ENCODE measurements at regions not wholly inside any gene's neighbourhood (a gene's known extent, or its start where the extent isn't known, plus 50 kb on each side); places are given as distances from the start of the nearest gene placed in this dataset.
"Not testable (repeated sequence)": the region's sequence is repeated elsewhere in the genome, so short reads cannot be mapped to it uniquely, and the experiment has no call there.

GRCh38 chrY:20998016-20998415, 242.1 kb downstream of the RPS4Y2 start:
- H3K27ac Mint-ChIP-seq, result peak overlapping the region; percentile 71
- no peak overlapping the region for H3K4me3 Mint-ChIP-seq
- peaks cover 45% of the 10 kb centered on the region for H3K4me1 Mint-ChIP-seq (ENCODE audit: low read depth)
- intact Hi-C loops (cut with micrococcal nuclease), result loop anchor here (1.0 to 5.0 kb wide), 7 partner anchors 36 to 423 kb away; partner anchors contain the start of gene EIF1AY
- peak; percentile 9 for DNase-seq (ENCODE audit: low spot score)
- peaks cover 1% of the 10 kb centered on the region for H3K27me3 Mint-ChIP-seq (ENCODE audit: insufficient read depth)
- no peaks in the 10 kb centered on the region for H3K9me3 Mint-ChIP-seq
- peaks cover 1% of the 10 kb centered on the region for H3K36me3 Mint-ChIP-seq (ENCODE audit: low read depth)

DNA sequence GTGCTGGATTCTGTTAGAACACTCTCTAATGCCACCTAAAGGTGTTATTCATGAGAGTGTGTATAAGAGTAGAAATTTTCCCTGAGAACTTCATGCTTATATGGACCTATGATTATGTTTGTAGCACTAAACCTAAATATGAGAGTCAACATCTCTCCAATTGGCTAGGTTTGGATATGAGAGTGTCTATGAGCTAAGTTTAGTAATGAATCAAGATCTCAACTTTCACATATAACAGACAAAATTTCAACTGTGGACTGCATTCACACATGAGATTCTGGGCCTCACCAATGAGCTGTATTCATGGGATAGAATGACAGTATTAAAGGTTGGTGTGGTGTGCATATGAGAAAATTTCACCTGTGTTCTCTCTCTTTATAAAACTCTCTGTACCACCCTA, 242.6 kb downstream of the RPS4Y2 start:
- H3K4me3 Mint-ChIP-seq, result no peak overlapping the region
- no peak for DNase-seq (ENCODE audit: low spot score)
- H3K27ac Mint-ChIP-seq, result no peak overlapping the region
- H3K9me3 Mint-ChIP-seq, result no peaks in the 10 kb centered on the region
- peaks cover 1% of the 10 kb centered on the region for H3K27me3 Mint-ChIP-seq (ENCODE audit: insufficient read depth)
- peaks cover 1% of the 10 kb centered on the region for H3K36me3 Mint-ChIP-seq (ENCODE audit: low read depth)
- intact Hi-C loops (cut with micrococcal nuclease), result loop anchor here (1.0 to 5.0 kb wide), 7 partner anchors 36 to 424 kb away; partner anchors contain the start of gene EIF1AY
- peaks cover 49% of the 10 kb centered on the region for H3K4me1 Mint-ChIP-seq (ENCODE audit: low read depth)

GRCh38 chrY:21001102-21001501, 245.2 kb downstream of the RPS4Y2 start:
- DNase-seq (ENCODE audit: low spot score), result no peak
- intact Hi-C loops (cut with micrococcal nuclease), result loop anchor here (1.0 kb wide), 1 partner anchor 256 kb away; no protein-coding TSS in a partner anchor
- Mint-ChIP-seq H3K4me3 (no peak overlapping the region), H3K9me3 (no peaks in the 10 kb centered on the region), H3K27me3 (ENCODE audit: insufficient read depth) (peaks cover 1% of the 10 kb centered on the region), H3K36me3 (ENCODE audit: low read depth) (peaks cover 3% of the 10 kb centered on the region), H3K4me1 (ENCODE audit: low read depth) (peaks cover 56% of the 10 kb centered on the region), H3K27ac (no peak overlapping the region)

DNA sequence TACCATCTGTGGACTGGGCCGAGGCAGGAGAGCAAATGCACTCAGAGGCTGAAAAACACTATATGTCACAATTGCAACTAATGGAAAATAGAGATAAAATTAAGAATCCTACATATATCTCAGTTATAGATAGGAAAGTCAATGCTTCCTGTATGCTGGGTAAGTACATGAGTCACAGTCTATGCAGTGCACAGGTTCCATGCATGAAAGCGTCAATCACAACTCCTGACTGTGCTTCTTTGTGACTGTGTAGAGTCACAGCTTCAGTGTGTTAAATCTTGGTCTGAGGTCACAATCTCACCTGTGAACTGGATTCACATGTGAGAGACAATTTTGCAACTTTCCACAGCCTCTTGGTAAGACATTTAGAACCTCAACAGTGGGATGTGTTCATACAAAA, 247.2 kb downstream of the RPS4Y2 start:
- intact Hi-C loops (cut with micrococcal nuclease), result no loop called here
- H3K4me1 Mint-ChIP-seq (ENCODE audit: low read depth), result peaks cover 48% of the 10 kb centered on the region
- no peak for DNase-seq (ENCODE audit: low spot score)
- no peaks in the 10 kb centered on the region for H3K9me3 Mint-ChIP-seq
- peaks cover 5% of the 10 kb centered on the region for H3K36me3 Mint-ChIP-seq (ENCODE audit: low read depth)
- no peak overlapping the region for H3K4me3 Mint-ChIP-seq
- H3K27me3 Mint-ChIP-seq (ENCODE audit: insufficient read depth), result peaks cover 1% of the 10 kb centered on the region
- H3K27ac Mint-ChIP-seq, result no peak overlapping the region

- intact Hi-C loops (cut with micrococcal nuclease), result no loop called here
- H3K27ac Mint-ChIP-seq, result no peak overlapping the region
- DNase-seq (ENCODE audit: low spot score), result no peak
- no peaks in the 10 kb centered on the region for H3K9me3 Mint-ChIP-seq
- H3K4me1 Mint-ChIP-seq (ENCODE audit: low read depth), result peaks cover 28% of the 10 kb centered on the region
- peaks cover 6% of the 10 kb centered on the region for H3K36me3 Mint-ChIP-seq (ENCODE audit: low read depth)
- peaks cover 1% of the 10 kb centered on the region for H3K27me3 Mint-ChIP-seq (ENCODE audit: insufficient read depth)
- H3K4me3 Mint-ChIP-seq, result no peak overlapping the region
These were observed 249.6 kb downstream of the RPS4Y2 start for GRCh38 chrY:21005531-21005930.

- peaks cover 40% of the 10 kb centered on the region for H3K4me1 Mint-ChIP-seq (ENCODE audit: low read depth)
- no peak overlapping the region for H3K27ac Mint-ChIP-seq
- no peaks in the 10 kb centered on the region for H3K9me3 Mint-ChIP-seq
- intact Hi-C loops (cut with micrococcal nuclease), result loop anchor here (5.0 to 10.0 kb wide), 2 partner anchors 85 to 207 kb away; no protein-coding TSS in a partner anchor
- no peaks in the 10 kb centered on the region for H3K27me3 Mint-ChIP-seq (ENCODE audit: insufficient read depth)
- no peak overlapping the region for H3K4me3 Mint-ChIP-seq
- no peak for DNase-seq (ENCODE audit: low spot score)
- H3K36me3 Mint-ChIP-seq (ENCODE audit: low read depth), result peaks cover 4% of the 10 kb centered on the region
These were observed 265.9 kb downstream of the RPS4Y2 start for GRCh38 chrY:21021811-21022210.

- Mint-ChIP-seq H3K4me3 (peak overlapping the region; percentile 63), H3K9me3 (no peaks in the 10 kb centered on the region), H3K27ac (peak overlapping the region; percentile 73), H3K36me3 (ENCODE audit: low read depth) (peaks cover 4% of the 10 kb centered on the region), H3K4me1 (ENCODE audit: low read depth) (peaks cover 40% of the 10 kb centered on the region), H3K27me3 (ENCODE audit: insufficient read depth) (no peaks in the 10 kb centered on the region)
- peak; percentile 12 for DNase-seq (ENCODE audit: low spot score)
- intact Hi-C loops (cut with micrococcal nuclease), result loop anchor here (5.0 to 10.0 kb wide), 2 partner anchors 85 to 208 kb away; no protein-coding TSS in a partner anchor
These were observed 266.6 kb downstream of the RPS4Y2 start for GRCh38 chrY:21022326-21023044.

- Mint-ChIP-seq H3K27ac (no peak overlapping the region), H3K4me3 (no peak overlapping the region), H3K4me1 (ENCODE audit: low read depth) (peaks cover 46% of the 10 kb centered on the region), H3K36me3 (ENCODE audit: low read depth) (peaks cover 4% of the 10 kb centered on the region), H3K27me3 (ENCODE audit: insufficient read depth) (no peaks in the 10 kb centered on the region), H3K9me3 (no peaks in the 10 kb centered on the region)
- intact Hi-C loops (cut with micrococcal nuclease), result loop anchor here (5.0 to 10.0 kb wide), 2 partner anchors 83 to 209 kb away; no protein-coding TSS in a partner anchor
- no peak for DNase-seq (ENCODE audit: low spot score)
These were observed 268.0 kb downstream of the RPS4Y2 start for GRCh38 chrY:21023906-21024305.

GRCh38 chrY:21028506-21028905, 272.6 kb downstream of the RPS4Y2 start:
- intact Hi-C loops (cut with micrococcal nuclease), result loop anchor here (10.0 kb wide), 1 partner anchor 214 kb away; no protein-coding TSS in a partner anchor
- Mint-ChIP-seq H3K4me1 (ENCODE audit: low read depth) (peaks cover 44% of the 10 kb centered on the region), H3K4me3 (no peak overlapping the region), H3K27ac (no peak overlapping the region), H3K9me3 (no peaks in the 10 kb centered on the region), H3K36me3 (ENCODE audit: low read depth) (peaks cover 4% of the 10 kb centered on the region), H3K27me3 (ENCODE audit: insufficient read depth) (no peaks in the 10 kb centered on the region)
- DNase-seq (ENCODE audit: low spot score), result no peak

DNA sequence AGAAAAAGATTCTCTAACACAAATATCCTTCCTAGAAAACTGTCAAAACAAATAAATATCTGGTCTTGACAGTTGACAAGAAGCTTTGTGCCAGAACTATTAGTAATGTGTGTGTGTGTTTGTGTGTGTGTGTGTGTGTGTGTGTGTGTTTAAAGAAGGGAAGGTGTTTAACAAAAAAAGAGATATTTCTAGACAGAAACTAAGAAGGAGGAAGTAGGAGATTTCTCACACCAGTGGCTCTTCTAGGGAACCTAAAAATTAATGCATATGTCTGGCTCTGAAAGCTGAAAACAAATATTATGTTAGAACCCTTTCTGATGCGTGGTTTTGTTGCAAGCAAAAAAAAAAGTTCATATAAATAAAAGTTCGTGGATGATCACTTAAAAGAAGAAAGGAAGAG, 277.5 kb downstream of the RPS4Y2 start:
- H3K4me3 Mint-ChIP-seq, result peak overlapping the region; percentile 47
- H3K27ac Mint-ChIP-seq, result peak overlapping the region; percentile 89
- H3K9me3 Mint-ChIP-seq, result peaks cover 6% of the 10 kb centered on the region
- H3K36me3 Mint-ChIP-seq (ENCODE audit: low read depth), result peaks cover 13% of the 10 kb centered on the region
- intact Hi-C loops (cut with micrococcal nuclease), result loop anchor here (10.0 kb wide), 3 partner anchors 211 to 459 kb away; partner anchors contain the start of gene EIF1AY
- peaks cover 69% of the 10 kb centered on the region for H3K4me1 Mint-ChIP-seq (ENCODE audit: low read depth)
- DNase-seq (ENCODE audit: low spot score), result no peak
- H3K27me3 Mint-ChIP-seq (ENCODE audit: insufficient read depth), result no peaks in the 10 kb centered on the region

DNA sequence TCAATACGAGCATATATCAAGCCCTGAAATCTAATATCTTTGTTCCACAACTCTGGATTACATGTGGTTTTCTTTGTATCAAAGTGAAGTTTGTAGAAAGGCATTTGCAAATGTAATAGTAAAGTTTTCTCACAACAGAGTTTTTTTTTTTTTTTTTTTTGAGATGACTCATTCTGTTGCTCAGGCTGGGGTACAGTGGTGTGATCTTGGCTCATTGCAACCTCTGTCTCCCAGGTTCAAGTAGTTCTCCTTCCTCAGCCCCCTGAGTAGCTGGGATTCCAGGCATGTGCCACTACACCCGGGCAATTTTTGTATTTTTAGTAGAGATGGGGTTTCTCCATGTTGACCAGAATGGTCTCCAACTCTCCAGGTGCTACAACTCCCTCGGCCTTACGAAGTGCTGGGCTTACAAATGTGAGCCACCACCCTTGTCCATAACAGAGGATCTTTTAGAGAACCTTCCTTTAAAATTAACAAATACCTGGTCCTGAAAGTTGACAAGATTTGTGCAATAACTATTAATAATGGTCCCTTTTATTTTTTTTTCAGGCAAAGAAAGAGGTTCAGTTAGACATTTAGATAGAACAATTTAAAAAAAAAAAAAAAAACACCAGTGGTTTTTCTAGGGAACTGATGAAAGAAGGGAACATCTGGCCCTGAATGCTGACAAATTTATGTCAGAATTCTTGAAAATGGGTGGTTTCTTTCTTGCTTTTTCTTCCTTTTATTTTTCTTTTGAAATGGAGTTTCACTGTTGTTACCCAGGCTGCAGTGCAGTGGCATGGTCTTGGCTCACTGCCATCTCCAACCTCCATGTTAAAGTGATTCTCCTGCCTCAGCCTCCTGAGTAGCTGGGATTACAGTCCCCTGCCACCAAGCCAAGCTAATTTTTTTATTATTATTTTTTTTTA, 278.5 kb downstream of the RPS4Y2 start:
- peaks cover 70% of the 10 kb centered on the region for H3K4me1 Mint-ChIP-seq (ENCODE audit: low read depth)
- no peak for DNase-seq (ENCODE audit: low spot score)
- H3K27me3 Mint-ChIP-seq (ENCODE audit: insufficient read depth), result no peaks in the 10 kb centered on the region
- H3K27ac Mint-ChIP-seq, result peak overlapping the region; percentile 94
- peaks cover 13% of the 10 kb centered on the region for H3K36me3 Mint-ChIP-seq (ENCODE audit: low read depth)
- intact Hi-C loops (cut with micrococcal nuclease), result loop anchor here (1.0 to 10.0 kb wide), 5 partner anchors 36 to 460 kb away; partner anchors contain the start of gene EIF1AY
- peaks cover 13% of the 10 kb centered on the region for H3K9me3 Mint-ChIP-seq
- peak overlapping the region; percentile 61 for H3K4me3 Mint-ChIP-seq

- peaks cover 22% of the 10 kb centered on the region for H3K36me3 Mint-ChIP-seq (ENCODE audit: low read depth)
- intact Hi-C loops (cut with micrococcal nuclease), result loop anchor here (10.0 kb wide), 3 partner anchors 207 to 463 kb away; partner anchors contain the start of gene EIF1AY
- peaks cover 20% of the 10 kb centered on the region for H3K9me3 Mint-ChIP-seq
- not testable (repeated sequence) for H3K27me3 Mint-ChIP-seq (ENCODE audit: insufficient read depth); H3K27ac Mint-ChIP-seq; DNase-seq (ENCODE audit: low spot score); H3K4me3 Mint-ChIP-seq
- peaks cover 78% of the 10 kb centered on the region for H3K4me1 Mint-ChIP-seq (ENCODE audit: low read depth)
These were observed 281.5 kb downstream of the RPS4Y2 start for GRCh38 chrY:21037398-21037797.

Measured in activated T-helper 1 cell treated with anti-CD3 and anti-CD28 coated beads, Interleukin-12 subunit alpha, Interleukin-12 subunit beta, Interleukin-2, Interleukin-4 antibody, amounts not matched to agents 30 ng/mL and 10 ng/mL and 1 ng/mL, durations not matched to agents 14 hours and 24 hours and 36 hours (primary cell).